GM10266 (cell line): ENCODE measurements at regions not wholly inside any gene's neighbourhood (a gene's known extent, or its start where the extent isn't known, plus 50 kb on each side); places are given as distances from the start of the nearest gene placed in this dataset.

Experiments used
- DNase-seq: peaks from one replicate; pipeline ENCODE4 v3.0.0; 2012; ENCODE audit errors: extremely low spot score
- CTCF ChIP-seq: IDR thresholded peaks from 2 replicates; pipeline ENCODE4 v1.5.1; 2012; ENCODE audit warnings: mild to moderate bottlenecking, low read depth; ENCODE audit not compliant: control insufficient read depth, insufficient read depth; ENCODE audit errors: missing control alignments

- TF ChIP-seq CTCF = no peak
- DNase-seq = no peak
Measured at GRCh38 chr3:23055733-23056376, 147.3 kb upstream of the UBE2E2 start.

GRCh38 chr3:23062582-23062981, 140.5 kb upstream of the UBE2E2 start:
- no peak for TF ChIP-seq CTCF
- DNase-seq = no peak

GRCh38 chr3:23062982-23063381, 140.1 kb upstream of the UBE2E2 start:
- DNase-seq = no peak
- no peak for TF ChIP-seq CTCF

GRCh38 chr3:23067116-23067515, 136.0 kb upstream of the UBE2E2 start:
- no peak for TF ChIP-seq CTCF
- no peak for DNase-seq

- TF ChIP-seq CTCF = no peak
- DNase-seq = no peak
Measured at GRCh38 chr3:23068016-23068728, 135.0 kb upstream of the UBE2E2 start.

GRCh38 chr3:23071296-23071695, 131.8 kb upstream of the UBE2E2 start:
- no peak for TF ChIP-seq CTCF
- no peak for DNase-seq

GRCh38 chr3:23071758-23072157, 131.4 kb upstream of the UBE2E2 start:
- no peak for TF ChIP-seq CTCF
- DNase-seq = peak; percentile 39
